Stimulated activated CD8-positive, alpha-beta memory T cell treated with anti-CD3 and anti-CD28 coated beads, Interleukin-4, amount 100 ng/mL, for 24 hours (primary cell): ENCODE measurements at regions not wholly inside any gene's neighbourhood (a gene's known extent, or its start where the extent isn't known, plus 50 kb on each side); places are given as distances from the start of the nearest gene placed in this dataset.

ENCODE experiments used
- DNase-seq: peaks from one replicate; pipeline ENCODE4 v3.0.0-alpha.2; 2020; ENCODE audit warnings: low read depth

GRCh38 chrX:39895218-39896110 is 202.3 kb downstream of the BCOR start:
- DNase-seq: no peak

DNA sequence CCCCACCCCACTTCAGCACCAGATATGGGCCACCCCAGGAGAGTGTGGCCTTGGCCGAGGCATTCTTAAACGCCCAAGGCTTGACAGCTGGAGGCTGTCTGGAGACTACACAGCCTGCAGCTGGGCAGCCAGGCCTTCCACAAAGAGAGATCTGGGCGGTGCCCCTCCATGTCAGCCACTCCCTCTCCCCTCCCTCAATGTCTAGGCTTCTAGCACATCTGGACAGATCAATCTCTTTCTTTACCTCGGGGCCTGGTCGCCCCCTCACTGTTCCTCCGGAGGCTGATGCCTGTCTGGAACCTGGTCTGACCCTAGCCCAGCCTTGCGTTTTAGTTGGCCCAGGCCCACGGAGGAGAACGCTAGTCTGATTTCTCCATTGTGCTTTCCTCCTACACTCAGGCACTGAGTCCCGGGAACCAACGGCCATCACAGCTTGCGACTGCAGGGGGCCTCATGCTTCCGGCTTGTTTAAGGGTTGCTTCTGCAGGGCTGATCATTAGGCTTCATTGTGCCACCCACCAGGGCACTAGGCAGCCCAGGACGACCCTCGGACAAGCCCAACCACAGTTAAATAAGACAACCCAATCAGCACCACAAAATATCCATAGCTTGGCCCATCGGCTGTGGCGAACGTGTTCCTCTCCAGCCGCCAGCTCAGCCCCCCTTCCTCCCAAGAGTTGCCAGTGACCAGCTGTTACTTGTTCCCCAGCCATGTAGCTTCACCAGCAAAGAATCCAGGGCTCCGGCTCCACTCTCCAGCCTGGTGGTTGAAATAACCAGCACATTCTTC is 200.6 kb downstream of the BCOR start:
- DNase-seq: no peak

DNA sequence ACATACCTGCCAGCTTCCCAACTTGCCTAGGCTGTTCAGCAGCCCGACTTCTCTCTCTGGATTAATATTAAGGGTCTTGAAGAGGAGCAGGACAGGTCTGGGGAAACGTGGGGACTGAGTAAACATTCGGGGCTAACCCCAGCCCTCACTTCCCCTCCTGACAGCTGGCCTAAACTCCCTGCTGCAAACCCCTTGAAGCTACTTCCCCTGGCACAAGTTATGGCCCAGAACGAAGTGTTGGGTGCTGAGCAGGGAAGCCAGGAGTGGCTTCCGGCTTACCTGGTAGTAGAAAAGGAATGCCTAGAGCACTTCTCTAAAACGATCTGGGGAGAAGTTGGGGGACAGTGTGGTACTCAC is 200.0 kb downstream of the BCOR start:
- no peak for DNase-seq

- no peak for DNase-seq
Measured at GRCh38 chrX:39898147-39898546, 199.6 kb downstream of the BCOR start.

GRCh38 chrX:39899059-39899458 is 198.7 kb downstream of the BCOR start:
- no peak for DNase-seq

DNA sequence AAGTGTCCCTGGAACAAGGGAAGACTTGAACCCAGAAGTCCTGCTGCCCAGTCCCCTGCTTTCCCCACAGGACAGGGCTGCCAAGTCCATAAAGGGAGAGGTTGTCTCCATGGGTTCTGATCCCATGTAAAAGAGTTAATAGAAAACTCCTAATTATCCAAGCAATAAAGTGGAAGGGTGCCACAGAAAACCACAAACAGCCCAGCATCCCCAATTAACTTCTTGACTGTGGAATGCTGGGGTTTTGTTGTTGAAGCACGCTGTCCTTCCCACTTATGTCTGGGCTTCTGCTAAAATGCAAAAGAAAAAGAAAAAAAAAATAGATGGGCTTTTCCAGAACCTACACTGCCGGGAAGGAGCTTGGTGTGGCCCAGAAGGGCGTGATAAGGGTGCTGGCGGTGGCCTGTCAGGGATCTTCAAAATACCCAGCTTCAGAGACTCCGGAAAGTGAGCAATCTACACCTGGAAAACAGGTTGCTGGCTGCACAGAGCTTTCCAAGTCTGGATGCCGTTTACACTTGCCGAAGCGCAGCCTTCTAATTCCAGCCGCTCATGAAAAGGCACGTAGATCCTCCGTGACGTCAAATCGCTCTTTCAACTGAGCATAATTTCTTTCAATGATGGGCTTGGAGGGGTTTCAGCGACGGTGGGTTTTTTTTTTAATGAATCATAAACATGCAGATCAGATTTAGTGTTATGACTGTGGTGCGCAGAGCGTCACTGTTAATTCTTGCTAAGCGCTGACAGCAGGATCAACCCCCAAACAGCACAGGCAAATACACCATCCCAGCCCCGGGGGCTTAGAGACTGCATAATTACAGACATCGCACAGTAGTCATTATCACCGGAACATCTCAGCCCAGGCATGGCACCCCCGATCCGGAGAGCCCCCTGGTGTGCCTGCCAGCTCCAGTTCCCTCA is 197.6 kb downstream of the BCOR start:
- no peak for DNase-seq

GRCh38 chrX:39900777-39901170 is 197.0 kb downstream of the BCOR start:
- DNase-seq: no peak

GRCh38 chrX:39903343-39903742 is 194.4 kb downstream of the BCOR start:
- no peak for DNase-seq

GRCh38 chrX:39903937-39904336 is 193.8 kb downstream of the BCOR start:
- no peak for DNase-seq

- no peak for DNase-seq
Measured at GRCh38 chrX:39904816-39905537, 192.8 kb downstream of the BCOR start.

DNA sequence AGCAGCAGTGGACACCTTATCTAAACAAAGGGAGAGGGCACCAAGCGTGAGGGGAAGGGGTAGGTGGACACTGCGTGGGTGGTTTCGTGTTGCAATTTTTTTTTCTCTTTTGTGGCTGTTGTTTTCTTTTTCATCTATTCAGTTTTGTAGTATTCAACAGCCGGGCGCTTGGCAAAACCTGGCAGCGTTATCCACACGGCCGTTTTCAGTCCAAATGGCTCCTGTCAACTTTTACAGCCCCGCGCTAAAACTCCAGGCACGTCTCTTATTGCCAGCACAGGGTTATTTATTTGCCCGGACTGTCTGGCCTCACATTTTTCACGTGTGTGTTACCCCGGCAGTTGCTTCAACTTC is 192.2 kb downstream of the BCOR start:
- DNase-seq: no peak

DNA sequence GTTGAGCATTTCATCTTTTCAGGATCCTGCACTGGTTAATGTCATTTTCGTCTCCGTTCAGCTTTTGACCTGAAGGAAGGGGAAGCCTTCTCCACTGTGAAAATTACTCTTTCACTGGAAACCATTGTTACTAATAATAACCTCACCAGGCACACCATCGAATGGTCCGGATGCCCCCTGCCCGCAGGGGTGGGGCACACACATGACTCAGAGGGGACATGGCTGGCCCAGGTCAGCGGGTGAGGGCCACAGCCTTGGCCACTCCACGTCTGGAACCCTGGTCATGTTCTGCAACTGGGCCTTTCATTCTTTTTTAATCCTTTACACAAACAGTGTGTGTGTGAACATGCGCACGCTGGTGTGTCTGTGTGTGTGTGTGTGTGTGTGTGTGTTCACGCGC is 191.8 kb downstream of the BCOR start:
- no peak for DNase-seq

- no peak for DNase-seq
Measured at GRCh38 chrX:39907964-39908661, 189.6 kb downstream of the BCOR start.

DNA sequence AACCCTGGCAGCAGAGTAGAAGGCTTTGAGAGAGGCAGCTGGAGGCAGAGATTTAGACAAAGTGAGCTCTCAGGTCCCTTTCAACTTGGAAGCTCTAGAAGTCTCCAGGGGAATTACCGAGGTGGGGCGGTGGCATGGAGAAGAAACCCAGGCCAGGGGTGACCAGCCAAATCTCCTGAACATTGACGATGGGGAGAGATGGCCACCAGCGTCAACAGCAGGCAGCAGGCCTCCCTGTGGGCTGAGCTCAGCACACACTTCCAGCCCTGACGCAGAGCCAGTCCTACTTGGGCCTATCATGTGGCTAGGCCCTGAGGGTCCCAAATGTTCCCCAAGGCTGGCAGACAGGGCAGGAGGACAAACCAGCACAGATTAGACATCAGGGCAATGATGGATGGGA is 187.8 kb downstream of the BCOR start:
- no peak for DNase-seq

GRCh38 chrX:39910651-39911050 is 187.1 kb downstream of the BCOR start:
- DNase-seq: no peak

DNA sequence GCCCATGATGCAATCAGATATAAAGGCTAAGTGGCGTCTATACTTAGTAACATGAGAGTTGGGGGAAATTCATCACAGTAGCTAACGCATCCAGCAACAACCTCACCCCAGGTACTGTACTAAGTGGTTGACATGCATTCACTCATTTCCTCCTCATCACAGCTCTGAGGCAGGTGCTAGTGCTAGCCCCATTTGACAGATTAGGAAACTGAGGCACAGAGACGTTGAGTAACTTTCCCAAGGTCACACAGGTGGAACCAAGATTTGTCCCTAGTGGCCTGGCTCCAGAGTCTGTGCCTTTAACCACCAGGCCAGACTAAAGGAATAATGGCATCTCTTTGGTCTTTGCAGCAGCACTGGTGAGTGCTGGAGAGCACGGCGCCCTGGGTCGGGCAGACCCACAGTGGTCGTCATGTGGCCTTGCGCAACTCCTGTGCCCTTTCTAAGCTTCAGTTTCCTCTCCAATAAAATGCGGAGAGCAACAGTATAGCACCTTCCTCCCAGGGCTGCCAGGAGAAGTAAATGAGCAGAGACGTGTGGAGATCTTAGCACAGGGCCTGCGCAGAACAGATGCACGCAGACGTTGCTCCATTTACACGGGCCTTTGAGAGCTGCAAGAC is 186.4 kb downstream of the BCOR start:
- DNase-seq: no peak

DNA sequence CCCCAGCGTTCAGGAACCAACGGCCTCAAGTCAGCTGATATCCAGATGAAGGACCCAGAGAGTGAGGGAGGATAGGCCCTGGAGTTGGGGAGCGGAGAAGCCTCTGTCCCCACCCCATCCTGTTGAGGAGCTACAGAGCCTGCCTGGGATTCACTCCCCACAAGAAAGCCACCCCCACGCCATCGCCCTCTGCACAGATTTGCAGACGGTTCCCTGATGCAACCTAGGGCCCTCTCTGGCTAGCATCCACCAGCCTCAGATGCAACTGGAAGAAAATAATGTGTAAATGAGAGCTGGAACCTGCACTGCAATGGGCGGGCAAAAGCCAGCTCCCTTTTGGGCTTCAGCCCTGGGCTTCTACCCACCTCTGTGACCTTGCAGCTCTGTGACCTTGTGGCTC is 185.6 kb downstream of the BCOR start:
- no peak for DNase-seq

GRCh38 chrX:39915081-39915480 is 182.7 kb downstream of the BCOR start:
- no peak for DNase-seq

- DNase-seq: no peak
Measured at GRCh38 chrX:39915596-39915995, 182.2 kb downstream of the BCOR start.

DNA sequence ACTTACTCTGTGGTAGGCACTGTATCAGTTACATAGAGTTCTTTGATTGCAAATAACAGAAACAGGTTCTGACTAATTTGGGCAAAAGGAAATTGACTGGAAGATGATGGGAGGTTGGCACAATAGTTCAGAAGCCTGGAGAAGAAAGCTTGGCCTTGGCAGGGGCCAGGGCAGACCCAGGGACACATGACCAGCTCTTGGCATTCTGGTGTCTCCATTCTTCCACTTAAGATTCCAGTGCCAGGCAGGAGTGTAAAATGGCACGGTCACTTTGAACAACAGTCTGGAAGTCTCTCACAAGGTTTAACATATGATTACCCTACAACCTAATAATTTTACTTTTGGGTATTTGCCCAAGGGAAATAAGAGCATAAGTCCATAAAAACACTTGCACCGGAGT is 175.9 kb downstream of the BCOR start:
- no peak for DNase-seq

DNA sequence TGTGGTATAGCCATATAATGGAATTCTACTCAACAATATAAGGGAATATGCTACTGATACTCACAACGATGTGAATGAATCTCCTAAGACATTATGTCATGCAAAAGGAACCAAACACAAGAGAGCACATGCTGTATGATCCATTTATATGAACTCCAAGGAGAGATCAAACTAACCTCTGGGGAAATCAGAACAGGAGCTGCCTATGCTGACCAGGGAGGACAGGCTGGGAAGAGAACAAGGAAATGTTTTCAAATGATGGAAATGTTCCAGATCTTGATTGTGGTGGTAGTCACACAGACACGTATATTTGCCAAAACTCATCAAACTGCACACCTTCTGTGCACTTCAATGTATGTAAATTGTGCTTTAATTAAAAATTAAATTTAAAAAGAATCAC is 175.3 kb downstream of the BCOR start:
- DNase-seq: no peak
